A673 (cell line): ENCODE measurements at regions not wholly inside any gene's neighbourhood (a gene's known extent, or its start where the extent isn't known, plus 50 kb on each side); places are given as distances from the start of the nearest gene placed in this dataset.

Experiments used
- BruUV-seq: library from RNA; stranded (reverse); fragments of 400-500 nt; replicated peaks from 2 replicates; lab custom pipeline; 2021; lab: Mats Ljungman, UMichigan
- CTCF ChIA-PET: fragments of 300-600 bp; sonication (Branson Sonifier 250); formaldehyde crosslinking; loops from one replicate; lab custom pipeline; 2022; ENCODE audit warnings: antibody characterized with exemption; lab: Charles Lee
- POLR2A ChIA-PET: fragments of 300-600 bp; sonication (Branson Sonifier 250); formaldehyde crosslinking; loops from one replicate; lab custom pipeline; 2022; ENCODE audit warnings: antibody characterized with exemption; ENCODE audit not compliant: low non-redundant PET; lab: Charles Lee
- DNase-seq: peaks from one replicate; pipeline ENCODE4 v3.0.0-alpha.2; 2015; ENCODE audit warnings: low spot score
- H3K27ac ChIP-seq: fragments of 200-600 bp; sonication (generic); 2 replicates; pipeline ENCODE4 v1.5.1; 2016; ENCODE audit warnings: mixed run types, low read depth, mild to moderate bottlenecking, mixed read lengths, antibody characterized with exemption, low read length; ENCODE audit not compliant: poor library complexity, severe bottlenecking
- H3K27me3 ChIP-seq: fragments of 200-600 bp; sonication (generic); replicated peaks from 2 replicates; pipeline ENCODE4 v1.6.1; 2017; ENCODE audit warnings: mixed run types, low read depth, mild to moderate bottlenecking, mixed read lengths, antibody characterized with exemption, low read length; ENCODE audit not compliant: insufficient read depth, poor library complexity
- H3K36me3 ChIP-seq: fragments of 200-600 bp; sonication (generic); 2 replicates; pipeline ENCODE4 v1.6.1; 2016; ENCODE audit warnings: mixed run types, mild to moderate bottlenecking, mixed read lengths, antibody characterized with exemption, low read length; ENCODE audit not compliant: insufficient read depth, poor library complexity, severe bottlenecking
- H3K4me1 ChIP-seq: fragments of 200-600 bp; sonication (generic); 2 replicates; pipeline ENCODE4 v1.6.1; 2017; ENCODE audit warnings: mixed run types, mild to moderate bottlenecking, mixed read lengths, antibody characterized with exemption, low read length; ENCODE audit not compliant: insufficient read depth, poor library complexity, severe bottlenecking
- H3K4me3 ChIP-seq: fragments of 200-600 bp; sonication (generic); 2 replicates; pipeline ENCODE4 v1.5.1; 2016; ENCODE audit warnings: low read depth, mixed run types, mild to moderate bottlenecking, mixed read lengths, low read length; ENCODE audit not compliant: poor library complexity, severe bottlenecking
- H3K9me3 ChIP-seq: fragments of 200-600 bp; sonication (generic); 2 replicates; pipeline ENCODE4 v1.6.1; 2016; ENCODE audit warnings: mixed run types, low read depth, mild to moderate bottlenecking, mixed read lengths, antibody characterized with exemption, low read length; ENCODE audit not compliant: poor library complexity, severe bottlenecking
- EZH2 ChIP-seq: fragments of 200-600 bp; sonication (generic); IDR thresholded peaks from 2 replicates; pipeline ENCODE4 v1.6.1; 2017; ENCODE audit warnings: borderline replicate concordance, low read depth, mild to moderate bottlenecking, mixed read lengths, antibody characterized with exemption, low read length; ENCODE audit not compliant: poor library complexity, severe bottlenecking
- intact Hi-C: fragments of 100-400 bp; cut with micrococcal nuclease; formaldehyde crosslinking; loops from one replicate; pipeline ENCODE4 v1.10.0; 2022; ENCODE audit not compliant: unreplicated experiment
- TF ChIP-seq, protein P1 (sequence below): fragments of 300-800, 200-600 bp; sonication (generic); conservative IDR thresholded peaks from 2 replicates; pipeline ENCODE4 v1.5.1; 2017; ENCODE audit warnings: low read depth, mild to moderate bottlenecking, antibody characterized with exemption, low read length, moderate library complexity, mixed read lengths

DNA sequence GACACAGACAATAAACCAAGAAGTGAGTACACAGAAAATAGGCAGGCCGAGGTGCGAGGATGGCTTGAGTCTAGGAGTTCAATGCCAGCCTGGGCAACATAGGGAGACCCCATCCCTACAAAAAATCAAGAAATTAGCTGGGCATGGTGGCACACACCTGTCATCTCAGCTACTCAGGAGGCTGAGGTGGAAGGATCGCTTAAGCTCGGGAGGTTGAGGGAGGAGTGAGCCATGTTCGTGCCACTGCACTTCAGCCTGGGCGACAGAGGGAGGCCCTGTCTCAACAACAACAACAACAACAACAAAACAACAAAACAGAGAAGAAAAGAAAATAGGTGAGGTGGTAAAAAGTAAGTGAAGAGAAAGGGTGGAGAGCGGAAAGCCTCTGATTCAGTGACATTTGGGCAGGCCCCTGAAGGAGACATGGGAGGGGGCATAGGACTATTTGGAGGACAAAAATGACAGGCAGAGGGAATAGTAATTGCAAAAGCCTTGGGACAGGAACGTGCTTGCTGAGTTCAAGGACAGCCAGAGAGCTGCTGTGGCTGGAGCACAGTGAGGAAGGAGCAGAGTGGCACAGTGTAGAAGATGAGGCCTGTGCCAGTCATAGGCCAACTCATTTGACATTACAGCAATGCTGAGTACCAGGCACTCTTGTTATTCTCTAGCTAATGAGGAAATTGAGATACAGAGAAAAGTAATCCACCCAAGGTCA, 160.6 kb downstream of the VEGFA start:
- H3K36me3 ChIP-seq, result no peaks in the 10 kb centered on the region
- H3K4me3 ChIP-seq, result no peak overlapping the region
- POLR2A ChIA-PET, result no interaction called here
- TF ChIP-seq EZH2, result no peak
- TF ChIP-seq, protein P1, sequence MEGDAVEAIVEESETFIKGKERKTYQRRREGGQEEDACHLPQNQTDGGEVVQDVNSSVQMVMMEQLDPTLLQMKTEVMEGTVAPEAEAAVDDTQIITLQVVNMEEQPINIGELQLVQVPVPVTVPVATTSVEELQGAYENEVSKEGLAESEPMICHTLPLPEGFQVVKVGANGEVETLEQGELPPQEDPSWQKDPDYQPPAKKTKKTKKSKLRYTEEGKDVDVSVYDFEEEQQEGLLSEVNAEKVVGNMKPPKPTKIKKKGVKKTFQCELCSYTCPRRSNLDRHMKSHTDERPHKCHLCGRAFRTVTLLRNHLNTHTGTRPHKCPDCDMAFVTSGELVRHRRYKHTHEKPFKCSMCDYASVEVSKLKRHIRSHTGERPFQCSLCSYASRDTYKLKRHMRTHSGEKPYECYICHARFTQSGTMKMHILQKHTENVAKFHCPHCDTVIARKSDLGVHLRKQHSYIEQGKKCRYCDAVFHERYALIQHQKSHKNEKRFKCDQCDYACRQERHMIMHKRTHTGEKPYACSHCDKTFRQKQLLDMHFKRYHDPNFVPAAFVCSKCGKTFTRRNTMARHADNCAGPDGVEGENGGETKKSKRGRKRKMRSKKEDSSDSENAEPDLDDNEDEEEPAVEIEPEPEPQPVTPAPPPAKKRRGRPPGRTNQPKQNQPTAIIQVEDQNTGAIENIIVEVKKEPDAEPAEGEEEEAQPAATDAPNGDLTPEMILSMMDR, result no peak
- no peak for DNase-seq
- H3K27ac ChIP-seq, result no peak overlapping the region
- intact Hi-C loops, result no loop called here
- peaks cover 29% of the 10 kb centered on the region for H3K4me1 ChIP-seq
- H3K9me3 ChIP-seq, result no peaks in the 10 kb centered on the region
- CTCF ChIA-PET, result no interaction called here
- no TSS peak for BruUV-seq
- no peaks in the 10 kb centered on the region for H3K27me3 ChIP-seq

DNA sequence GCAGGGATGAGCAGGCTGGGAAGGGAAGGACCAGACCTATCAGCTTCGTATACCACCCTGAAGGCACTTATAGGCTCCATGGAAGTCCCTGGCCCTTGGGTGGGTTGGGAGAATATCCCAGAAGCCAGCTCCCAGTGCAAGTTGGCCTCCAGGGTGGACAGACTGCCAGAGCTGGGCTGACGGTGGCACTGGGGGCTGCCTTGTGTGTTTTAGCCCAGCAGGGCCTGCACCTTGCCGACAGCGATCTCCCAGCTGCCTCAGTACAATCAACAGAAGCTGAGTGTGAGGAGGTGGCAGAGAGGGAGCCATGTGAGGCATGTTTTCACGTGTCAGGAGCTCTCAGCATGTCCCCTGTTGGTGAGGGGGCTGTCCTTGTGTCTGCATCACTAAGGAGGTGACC, 159.5 kb downstream of the VEGFA start:
- no peak for DNase-seq
- Histone ChIP-seq H3K4me1 (peaks cover 36% of the 10 kb centered on the region), H3K9me3 (no peaks in the 10 kb centered on the region), H3K27ac (peak overlapping the region; percentile 17), H3K36me3 (no peaks in the 10 kb centered on the region), H3K4me3 (no peak overlapping the region), H3K27me3 (no peaks in the 10 kb centered on the region)
- intact Hi-C loops, result no loop called here
- ChIA-PET CTCF (no interaction called here), POLR2A (no interaction called here)
- TF ChIP-seq, protein P1, result no peak
- TF ChIP-seq EZH2, result no peak
- no TSS peak for BruUV-seq

DNA sequence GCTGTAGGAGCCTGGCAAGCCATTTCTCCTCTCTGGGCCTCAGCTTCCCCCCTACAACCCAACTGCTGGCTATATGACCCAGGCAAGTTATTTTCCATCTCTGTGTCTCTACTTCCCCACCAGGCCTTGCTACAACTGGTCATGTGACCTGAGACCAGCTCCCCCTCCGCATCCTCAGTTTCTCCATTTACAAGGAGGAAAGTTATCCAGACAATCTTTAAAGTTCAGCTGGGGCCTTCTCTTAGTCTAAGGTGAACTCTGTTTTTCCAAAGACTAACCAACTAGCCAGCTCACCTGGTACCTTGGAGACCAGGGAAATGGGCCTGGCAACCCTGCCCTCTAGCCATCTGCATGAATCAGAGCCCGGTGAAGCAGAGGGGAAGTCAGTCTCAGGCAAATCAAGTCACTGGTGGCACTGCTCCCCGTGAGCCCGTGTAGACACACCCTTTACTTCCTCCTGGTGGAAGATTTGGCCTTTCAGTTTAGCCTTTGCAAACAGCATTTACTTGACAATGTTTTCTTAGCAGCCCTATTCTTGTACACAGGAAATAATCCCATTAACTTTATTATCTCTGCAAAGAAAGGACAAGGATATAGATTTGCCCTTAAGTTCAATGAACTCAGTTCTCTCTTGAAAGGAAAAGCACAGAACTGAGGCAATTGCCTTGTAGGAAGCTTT, 157.7 kb downstream of the VEGFA start:
- Histone ChIP-seq H3K9me3 (no peaks in the 10 kb centered on the region), H3K27me3 (no peaks in the 10 kb centered on the region), H3K4me3 (no peak overlapping the region), H3K4me1 (peaks cover 43% of the 10 kb centered on the region), H3K36me3 (no peaks in the 10 kb centered on the region), H3K27ac (peak overlapping the region; percentile 94)
- no peak for TF ChIP-seq EZH2
- TF ChIP-seq, protein P1, result no peak
- peak; percentile 65 for DNase-seq
- intact Hi-C loops, result no loop called here
- ChIA-PET CTCF (no interaction called here), POLR2A (no interaction called here)
- no TSS peak for BruUV-seq
